Upper lobe of left lung (tissue), 4 donors: ENCODE measurements at regions not wholly inside any gene's neighbourhood (a gene's known extent, or its start where the extent isn't known, plus 50 kb on each side); places are given as distances from the start of the nearest gene placed in this dataset.

Source experiments
- POLR2A ChIP-seq, 4 donors: fragments of 450-650 bp; IDR thresholded peaks; one replicate each; pipeline ENCODE4 v1.5.1; 2016 to 2017; ENCODE audit warnings: antibody characterized with exemption in 4 of 4, mild to moderate bottlenecking in 2 of 4
- POLR2AphosphoS5 ChIP-seq, 2 donors: sonication (generic); formaldehyde crosslinking; IDR thresholded peaks; one replicate each; pipeline ENCODE4 v1.5.1; 2017; ENCODE audit warnings: antibody characterized with exemption in 2 of 2
- TF ChIP-seq, protein P1 (sequence below), 6 experiments: fragments of 450-650 bp in 4 of 6; fragments of 200-600 bp in 2 of 6; sonication (generic) in 2 of 6; IDR thresholded peaks; one replicate each; pipeline ENCODE4 v1.5.1; 2016 to 2019; ENCODE audit warnings: antibody characterized with exemption in 6 of 6

DNA sequence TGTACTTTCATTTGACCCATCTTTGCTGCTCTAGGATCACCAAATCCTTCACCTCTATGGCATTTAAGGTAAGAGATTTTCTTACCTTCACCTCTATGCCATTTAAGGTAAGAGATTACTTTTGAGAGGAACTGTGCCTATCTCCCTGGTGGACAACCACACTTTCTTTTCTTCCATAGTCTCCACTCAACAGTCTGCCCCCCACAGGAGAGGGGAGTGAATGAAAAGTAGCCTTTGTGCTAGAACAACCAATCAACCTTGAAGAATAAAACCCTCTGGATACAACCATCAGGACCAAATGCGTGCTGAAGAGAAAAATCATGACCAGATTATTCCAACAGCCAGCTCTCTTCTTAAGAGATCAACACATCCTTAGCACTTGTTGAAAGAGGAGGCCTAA, 258.6 kb upstream of the TMPO start:
- TF ChIP-seq POLR2AphosphoS5 (IDR thresholded peaks at IDR 0.05) (no peak), POLR2A (IDR thresholded peaks at IDR 0.05) (no peak)
- TF ChIP-seq, protein P1, sequence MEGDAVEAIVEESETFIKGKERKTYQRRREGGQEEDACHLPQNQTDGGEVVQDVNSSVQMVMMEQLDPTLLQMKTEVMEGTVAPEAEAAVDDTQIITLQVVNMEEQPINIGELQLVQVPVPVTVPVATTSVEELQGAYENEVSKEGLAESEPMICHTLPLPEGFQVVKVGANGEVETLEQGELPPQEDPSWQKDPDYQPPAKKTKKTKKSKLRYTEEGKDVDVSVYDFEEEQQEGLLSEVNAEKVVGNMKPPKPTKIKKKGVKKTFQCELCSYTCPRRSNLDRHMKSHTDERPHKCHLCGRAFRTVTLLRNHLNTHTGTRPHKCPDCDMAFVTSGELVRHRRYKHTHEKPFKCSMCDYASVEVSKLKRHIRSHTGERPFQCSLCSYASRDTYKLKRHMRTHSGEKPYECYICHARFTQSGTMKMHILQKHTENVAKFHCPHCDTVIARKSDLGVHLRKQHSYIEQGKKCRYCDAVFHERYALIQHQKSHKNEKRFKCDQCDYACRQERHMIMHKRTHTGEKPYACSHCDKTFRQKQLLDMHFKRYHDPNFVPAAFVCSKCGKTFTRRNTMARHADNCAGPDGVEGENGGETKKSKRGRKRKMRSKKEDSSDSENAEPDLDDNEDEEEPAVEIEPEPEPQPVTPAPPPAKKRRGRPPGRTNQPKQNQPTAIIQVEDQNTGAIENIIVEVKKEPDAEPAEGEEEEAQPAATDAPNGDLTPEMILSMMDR (IDR thresholded peaks at IDR 0.05), result no peak
